H1 (cell line): ENCODE measurements at regions not wholly inside any gene's neighbourhood (a gene's known extent, or its start where the extent isn't known, plus 50 kb on each side); places are given as distances from the start of the nearest gene placed in this dataset.

Source experiments
- EP300 ChIP-seq, 2 experiments: IDR thresholded peaks; 1 replicate in 1 of 2; 2 replicates in 1 of 2; pipeline ENCODE4 v1.6.1; 2011 to 2012; ENCODE audit warnings: low read depth in 2 of 2, low read length in 2 of 2, mild to moderate bottlenecking in 2 of 2, borderline replicate concordance in 1 of 2, inconsistent platforms in 1 of 2, moderate library complexity in 1 of 2
- RAD21 ChIP-seq, 2 experiments: IDR thresholded peaks in 1 of 2; conservative IDR thresholded peaks in 1 of 2; 2 replicates each; pipeline ENCODE4 v1.6.1; 2011; ENCODE audit warnings: low read depth in 2 of 2, low read length in 2 of 2, improper control_type of control experiment in 1 of 2, inconsistent platforms in 1 of 2, mild to moderate bottlenecking in 1 of 2, moderate library complexity in 1 of 2
- TF ChIP-seq, protein P1 (sequence below), 3 experiments: IDR thresholded peaks; 1 replicate in 2 of 3; 2 replicates in 1 of 3; pipeline versions ENCODE4 v1.5.1 to v1.6.1; 2011; ENCODE audit warnings: low read length in 3 of 3, mild to moderate bottlenecking in 3 of 3, inconsistent platforms in 2 of 3, low read depth in 1 of 3, moderate library complexity in 1 of 3; ENCODE audit not compliant: insufficient read depth in 1 of 3; ENCODE audit errors: control extremely low read depth in 1 of 3

DNA sequence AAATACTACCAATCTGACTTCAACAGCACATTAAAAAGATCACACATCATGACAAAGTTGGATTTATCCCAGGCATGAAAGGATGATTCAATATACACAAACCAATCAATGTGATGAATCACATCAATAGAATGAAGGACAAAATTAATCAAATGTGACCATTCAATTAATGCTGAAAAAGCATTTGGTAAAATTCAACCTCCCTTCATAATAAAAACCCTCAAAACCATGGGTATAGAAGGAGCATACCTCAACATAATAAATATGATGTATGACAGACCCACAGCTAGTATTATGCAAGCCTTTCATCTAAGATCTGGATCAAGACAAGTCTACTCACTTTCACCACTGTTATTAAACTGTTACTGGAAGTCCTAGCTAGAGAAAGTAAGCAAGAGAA lies 921.7 kb upstream of the RAG2 start:
- TF ChIP-seq RAD21 (IDR thresholded peaks at IDR 0.05 in 1 of 2, conservative IDR thresholded peaks at IDR 0.05 in 1 of 2; ENCODE audit: low read depth in 2 of 2, low read length in 2 of 2) = no peak
- TF ChIP-seq, protein P1, sequence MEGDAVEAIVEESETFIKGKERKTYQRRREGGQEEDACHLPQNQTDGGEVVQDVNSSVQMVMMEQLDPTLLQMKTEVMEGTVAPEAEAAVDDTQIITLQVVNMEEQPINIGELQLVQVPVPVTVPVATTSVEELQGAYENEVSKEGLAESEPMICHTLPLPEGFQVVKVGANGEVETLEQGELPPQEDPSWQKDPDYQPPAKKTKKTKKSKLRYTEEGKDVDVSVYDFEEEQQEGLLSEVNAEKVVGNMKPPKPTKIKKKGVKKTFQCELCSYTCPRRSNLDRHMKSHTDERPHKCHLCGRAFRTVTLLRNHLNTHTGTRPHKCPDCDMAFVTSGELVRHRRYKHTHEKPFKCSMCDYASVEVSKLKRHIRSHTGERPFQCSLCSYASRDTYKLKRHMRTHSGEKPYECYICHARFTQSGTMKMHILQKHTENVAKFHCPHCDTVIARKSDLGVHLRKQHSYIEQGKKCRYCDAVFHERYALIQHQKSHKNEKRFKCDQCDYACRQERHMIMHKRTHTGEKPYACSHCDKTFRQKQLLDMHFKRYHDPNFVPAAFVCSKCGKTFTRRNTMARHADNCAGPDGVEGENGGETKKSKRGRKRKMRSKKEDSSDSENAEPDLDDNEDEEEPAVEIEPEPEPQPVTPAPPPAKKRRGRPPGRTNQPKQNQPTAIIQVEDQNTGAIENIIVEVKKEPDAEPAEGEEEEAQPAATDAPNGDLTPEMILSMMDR (IDR thresholded peaks at IDR 0.05; ENCODE audit: control extremely low read depth in 1 of 3, insufficient read depth in 1 of 3, low read depth in 1 of 3, low read length in 3 of 3) = no peak
- TF ChIP-seq EP300 (IDR thresholded peaks at IDR 0.05; ENCODE audit: borderline replicate concordance in 1 of 2, low read depth in 2 of 2, low read length in 2 of 2) = no peak
